ELF-1 (cell line): ENCODE measurements at regions not wholly inside any gene's neighbourhood (a gene's known extent, or its start where the extent isn't known, plus 50 kb on each side); places are given as distances from the start of the nearest gene placed in this dataset.
"Not testable (repeated sequence)": the region's sequence is repeated elsewhere in the genome, so short reads cannot be mapped to it uniquely, and the experiment has no call there.

Experiments
- DNase-seq: peaks from one replicate; pipeline ENCODE4 v3.0.0-alpha.2; 2016; ENCODE audit warnings: low read depth, low spot score

- DNase-seq = no peak
These were observed 90.2 kb downstream of the ZNF467 start for GRCh38 chr7:149683181-149683580.

GRCh38 chr7:149682038-149682437 lies 91.3 kb downstream of the ZNF467 start:
- no peak for DNase-seq

GRCh38 chr7:149681274-149681673 lies 92.1 kb downstream of the ZNF467 start:
- no peak for DNase-seq

- DNase-seq = no peak
These were observed 92.9 kb downstream of the ZNF467 start for GRCh38 chr7:149680331-149681025.

- not testable (repeated sequence) for DNase-seq
These were observed 98.5 kb downstream of the ZNF467 start for GRCh38 chr7:149674728-149675385.

GRCh38 chr7:149673006-149673405 lies 100.4 kb downstream of the ZNF467 start:
- DNase-seq = no peak

GRCh38 chr7:149670288-149670687 lies 103.1 kb downstream of the ZNF467 start:
- no peak for DNase-seq

- DNase-seq = peak; percentile 20
These were observed 104.1 kb downstream of the ZNF467 start for GRCh38 chr7:149669121-149669818.

GRCh38 chr7:149666360-149666945 lies 106.9 kb downstream of the ZNF467 start:
- DNase-seq = no peak

- not testable (repeated sequence) for DNase-seq
These were observed 107.8 kb downstream of the ZNF467 start for GRCh38 chr7:149665618-149666017.

GRCh38 chr7:149664666-149665065 lies 108.7 kb downstream of the ZNF467 start:
- DNase-seq = no peak

GRCh38 chr7:149664176-149664575 lies 109.2 kb downstream of the ZNF467 start:
- no peak for DNase-seq

- peak; percentile 95 for DNase-seq
These were observed 110.7 kb downstream of the ZNF467 start for GRCh38 chr7:149662591-149663095.

GRCh38 chr7:149655784-149656183 lies 117.6 kb downstream of the ZNF467 start:
- DNase-seq = no peak

- DNase-seq = no peak
These were observed 118.8 kb downstream of the ZNF467 start for GRCh38 chr7:149654588-149654987.

- not testable (repeated sequence) for DNase-seq
These were observed 123.2 kb downstream of the ZNF467 start for GRCh38 chr7:149650190-149650589.

GRCh38 chr7:149644754-149645153 lies 128.6 kb downstream of the ZNF467 start:
- no peak for DNase-seq

GRCh38 chr7:149642589-149642988 lies 130.8 kb downstream of the ZNF467 start:
- DNase-seq = no peak

- DNase-seq = no peak
These were observed 134.6 kb downstream of the ZNF467 start for GRCh38 chr7:149638566-149639320.

- DNase-seq = no peak
These were observed 135.3 kb downstream of the ZNF467 start for GRCh38 chr7:149637911-149638565.
